ENCODE measurements at regions not wholly inside any gene's neighbourhood (a gene's known extent, or its start where the extent isn't known, plus 50 kb on each side); places are given as distances from the start of the nearest gene placed in this dataset.

DNA sequence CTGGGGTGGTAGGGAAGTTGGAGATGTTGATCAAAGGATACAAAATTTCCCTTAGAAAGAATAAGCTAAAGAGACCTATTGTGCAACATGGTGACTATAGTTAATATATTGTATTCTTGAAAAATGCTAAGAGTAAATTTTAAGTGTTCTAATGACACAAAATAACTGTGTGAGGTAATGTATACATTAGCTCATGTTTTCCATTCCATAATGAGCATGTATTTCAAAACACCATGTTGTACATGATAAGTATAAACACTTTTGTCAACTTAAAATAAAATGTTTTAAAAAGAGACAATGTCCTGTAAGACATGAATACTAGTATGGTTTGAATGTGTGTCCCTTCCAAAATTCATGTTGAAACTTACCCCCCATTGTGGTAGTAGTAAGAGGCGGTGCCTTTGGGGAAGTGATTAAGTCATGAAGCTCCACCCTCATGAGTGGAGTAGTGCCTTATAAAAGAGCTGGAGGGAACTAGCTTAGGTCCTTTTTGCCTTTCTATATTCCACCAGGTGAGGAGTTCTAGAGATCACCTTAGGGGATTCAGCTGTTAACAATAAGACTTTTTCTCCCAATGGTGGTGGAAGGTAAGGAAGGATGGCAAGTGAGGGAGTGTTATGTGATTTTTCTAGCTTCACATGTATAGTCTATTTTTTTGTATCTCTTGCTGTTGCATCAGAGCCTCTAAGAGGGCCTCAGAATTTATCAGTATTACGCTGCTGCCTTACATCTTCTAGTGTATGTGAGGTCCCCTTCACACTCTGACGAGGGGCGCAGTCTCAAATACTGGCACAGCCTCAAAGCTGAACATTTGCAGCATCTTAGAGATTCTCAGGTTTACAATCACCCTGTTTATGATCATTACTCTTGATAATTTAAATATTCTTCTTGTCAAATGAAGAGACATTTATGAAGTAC, 94.9 kb upstream of the NREP start:
- Histone ChIP-seq H3K4me3 (no peak overlapping the region), H3K9me3 (replicated peaks) (no peaks in the 10 kb centered on the region), H3K27me3 (ENCODE audit: low read depth) (no peaks in the 10 kb centered on the region), H3K27ac (replicated peaks) (no peak overlapping the region), H3K36me3 (no peaks in the 10 kb centered on the region), H3K4me1 (peaks cover 31% of the 10 kb centered on the region)
- intact Hi-C loops (cut with micrococcal nuclease): no loop called here
- TF ChIP-seq, protein P1, sequence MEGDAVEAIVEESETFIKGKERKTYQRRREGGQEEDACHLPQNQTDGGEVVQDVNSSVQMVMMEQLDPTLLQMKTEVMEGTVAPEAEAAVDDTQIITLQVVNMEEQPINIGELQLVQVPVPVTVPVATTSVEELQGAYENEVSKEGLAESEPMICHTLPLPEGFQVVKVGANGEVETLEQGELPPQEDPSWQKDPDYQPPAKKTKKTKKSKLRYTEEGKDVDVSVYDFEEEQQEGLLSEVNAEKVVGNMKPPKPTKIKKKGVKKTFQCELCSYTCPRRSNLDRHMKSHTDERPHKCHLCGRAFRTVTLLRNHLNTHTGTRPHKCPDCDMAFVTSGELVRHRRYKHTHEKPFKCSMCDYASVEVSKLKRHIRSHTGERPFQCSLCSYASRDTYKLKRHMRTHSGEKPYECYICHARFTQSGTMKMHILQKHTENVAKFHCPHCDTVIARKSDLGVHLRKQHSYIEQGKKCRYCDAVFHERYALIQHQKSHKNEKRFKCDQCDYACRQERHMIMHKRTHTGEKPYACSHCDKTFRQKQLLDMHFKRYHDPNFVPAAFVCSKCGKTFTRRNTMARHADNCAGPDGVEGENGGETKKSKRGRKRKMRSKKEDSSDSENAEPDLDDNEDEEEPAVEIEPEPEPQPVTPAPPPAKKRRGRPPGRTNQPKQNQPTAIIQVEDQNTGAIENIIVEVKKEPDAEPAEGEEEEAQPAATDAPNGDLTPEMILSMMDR (IDR thresholded peaks at IDR 0.05; ENCODE audit: borderline replicate concordance): no peak
- no peak for DNase-seq

DNA sequence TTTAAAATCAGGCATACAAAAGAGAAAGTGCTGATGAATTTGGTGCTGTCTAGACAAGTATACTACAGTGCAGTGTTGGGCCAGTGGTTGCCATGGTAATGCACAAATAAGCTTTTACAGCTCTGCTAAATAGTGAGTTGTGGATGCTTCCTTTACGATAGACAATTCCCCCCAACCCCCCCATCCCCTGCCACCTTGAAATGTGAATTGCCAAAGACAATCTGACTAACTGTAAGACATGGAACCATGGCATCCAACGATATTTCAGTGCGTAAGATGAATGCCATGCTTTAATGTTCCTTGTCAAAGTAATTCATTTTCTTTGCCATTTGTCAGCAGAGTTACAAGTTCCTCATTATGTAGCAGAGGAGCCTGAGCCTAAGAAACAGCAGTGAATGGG, 91.5 kb upstream of the NREP start:
- TF ChIP-seq, protein P1 (IDR thresholded peaks at IDR 0.05; ENCODE audit: borderline replicate concordance): no peak
- no peak for DNase-seq
- Histone ChIP-seq H3K4me3 (no peak overlapping the region), H3K36me3 (no peaks in the 10 kb centered on the region), H3K27me3 (ENCODE audit: low read depth) (no peaks in the 10 kb centered on the region), H3K9me3 (replicated peaks) (no peaks in the 10 kb centered on the region), H3K4me1 (no peaks in the 10 kb centered on the region), H3K27ac (replicated peaks) (no peak overlapping the region)
- intact Hi-C loops (cut with micrococcal nuclease): no loop called here

GRCh38 chr5:111847052-111847925, 90.3 kb upstream of the NREP start:
- H3K27me3 ChIP-seq (ENCODE audit: low read depth): no peaks in the 10 kb centered on the region
- intact Hi-C loops (cut with micrococcal nuclease): no loop called here
- DNase-seq: no peak
- H3K4me1 ChIP-seq: no peaks in the 10 kb centered on the region
- TF ChIP-seq, protein P1 (IDR thresholded peaks at IDR 0.05; ENCODE audit: borderline replicate concordance): no peak
- no peaks in the 10 kb centered on the region for H3K36me3 ChIP-seq
- H3K4me3 ChIP-seq: no peak overlapping the region
- H3K9me3 ChIP-seq (replicated peaks): no peaks in the 10 kb centered on the region
- no peak overlapping the region for H3K27ac ChIP-seq (replicated peaks)

DNA sequence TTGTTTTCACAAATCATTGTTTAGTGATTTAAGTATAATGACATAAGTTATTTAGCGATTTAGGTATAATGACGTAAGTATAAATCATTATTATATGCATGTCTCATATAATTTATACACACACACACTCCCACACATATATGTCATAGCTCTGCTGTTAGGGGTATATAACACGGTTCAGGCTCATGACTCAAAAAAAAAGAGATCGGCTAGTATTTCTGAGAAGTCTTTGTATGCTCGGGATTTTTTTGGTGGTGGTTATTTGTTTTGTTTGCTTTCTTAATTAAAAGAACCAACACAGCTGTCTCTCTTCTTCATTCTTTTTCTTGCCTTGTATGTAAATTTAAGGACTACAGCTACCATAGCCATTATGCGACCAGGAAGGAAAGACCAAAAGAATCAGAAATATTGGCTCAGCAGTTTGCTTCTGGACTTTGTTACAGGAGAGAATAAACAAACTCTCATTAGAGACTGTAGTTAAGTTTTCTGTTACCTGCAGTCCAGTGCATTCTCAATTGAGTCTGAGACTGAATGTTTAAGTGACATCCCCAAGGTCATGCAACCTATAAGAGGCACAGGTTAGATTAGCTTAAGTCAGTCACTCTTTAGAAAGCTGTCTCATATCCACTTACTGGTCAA, 83.2 kb upstream of the NREP start:
- no peak for DNase-seq
- H3K27ac ChIP-seq (replicated peaks): no peak overlapping the region
- H3K36me3 ChIP-seq: no peaks in the 10 kb centered on the region
- H3K27me3 ChIP-seq (ENCODE audit: low read depth): no peaks in the 10 kb centered on the region
- H3K4me3 ChIP-seq: no peak overlapping the region
- H3K9me3 ChIP-seq (replicated peaks): no peaks in the 10 kb centered on the region
- no peaks in the 10 kb centered on the region for H3K4me1 ChIP-seq
- intact Hi-C loops (cut with micrococcal nuclease): no loop called here
- TF ChIP-seq, protein P1 (IDR thresholded peaks at IDR 0.05; ENCODE audit: borderline replicate concordance): no peak

GRCh38 chr5:111839438-111839837, 82.4 kb upstream of the NREP start:
- Histone ChIP-seq H3K9me3 (replicated peaks) (no peaks in the 10 kb centered on the region), H3K27ac (replicated peaks) (no peak overlapping the region)
- intact Hi-C loops (cut with micrococcal nuclease): no loop called here

More at GRCh38 chr5:111839438-111839837, 82.4 kb upstream of the NREP start:
- no peaks in the 10 kb centered on the region for H3K36me3 ChIP-seq
- no peak overlapping the region for H3K4me3 ChIP-seq
- no peak for DNase-seq
- no peaks in the 10 kb centered on the region for H3K4me1 ChIP-seq
- no peaks in the 10 kb centered on the region for H3K27me3 ChIP-seq (ENCODE audit: low read depth)
- TF ChIP-seq, protein P1 (IDR thresholded peaks at IDR 0.05; ENCODE audit: borderline replicate concordance): no peak

Data from left ventricle myocardium inferior (tissue), 1 donor.